ENCODE measurements at regions not wholly inside any gene's neighbourhood (a gene's known extent, or its start where the extent isn't known, plus 50 kb on each side); places are given as distances from the start of the nearest gene placed in this dataset.

GRCh38 chr18:55863391-55863706 lies 275.4 kb upstream of the TCF4 start:
- Histone ChIP-seq H3K9me3 (no peaks in the 10 kb centered on the region), H3K27me3 (replicated peaks in 1 of 2; ENCODE audit: control insufficient read depth in 2 of 2, extremely low read depth in 1 of 2, insufficient read depth in 2 of 2, low read length in 1 of 2) (no peaks in the 10 kb centered on the region), H3K27ac (ENCODE audit: low read length) (no peak overlapping the region), H3K4me1 (ENCODE audit: control insufficient read depth in 1 of 2, extremely low read depth in 1 of 2, insufficient read depth in 2 of 2, low read length in 2 of 2) (no peaks in the 10 kb centered on the region), H3K36me3 (ENCODE audit: control insufficient read depth in 2 of 2, extremely low read depth in 1 of 2, insufficient read depth in 1 of 2, low read length in 1 of 2) (no peaks in the 10 kb centered on the region), H3K4me3 (ENCODE audit: control insufficient read depth in 1 of 2, extremely low read depth in 1 of 2, low read length in 1 of 2) (no peak overlapping the region)
- ChIA-PET POLR2A (no interaction called here), CTCF (no interaction called here)
- H3K9me3 Mint-ChIP-seq: peaks cover 0 to 3% (median 0%) of the 10 kb centered on the region in 3 donors
- no peak for ATAC-seq (replicated peaks in 1 of 4)
- no peak for DNase-seq
- no peak overlapping the region for H3K27ac Mint-ChIP-seq
- no peak overlapping the region for H3K4me3 Mint-ChIP-seq
- peaks cover 0 to 3% of the 10 kb centered on the region in 2 donors for H3K27me3 Mint-ChIP-seq
- H3K36me3 Mint-ChIP-seq: no peaks in the 10 kb centered on the region
- no peaks in the 10 kb centered on the region for H3K4me1 Mint-ChIP-seq
- WGBS (ENCODE audit: insufficient coverage): 70% methylated on average over 2 of the region's 4 CpGs

- no peak overlapping the region for H3K4me3 ChIP-seq (ENCODE audit: control insufficient read depth in 1 of 2, extremely low read depth in 1 of 2, low read length in 1 of 2)
- no peaks in the 10 kb centered on the region for H3K36me3 ChIP-seq (ENCODE audit: control insufficient read depth in 2 of 2, extremely low read depth in 1 of 2, insufficient read depth in 1 of 2, low read length in 1 of 2)
- Mint-ChIP-seq H3K27me3 (peaks cover 0 to 3% of the 10 kb centered on the region in 2 donors), H3K36me3 (no peaks in the 10 kb centered on the region), H3K27ac (no peak overlapping the region), H3K9me3 (peaks cover 0 to 3% (median 0%) of the 10 kb centered on the region in 3 donors), H3K4me3 (no peak overlapping the region), H3K4me1 (no peaks in the 10 kb centered on the region)
- H3K27ac ChIP-seq (ENCODE audit: low read length): no peak overlapping the region
- no peaks in the 10 kb centered on the region for H3K27me3 ChIP-seq (replicated peaks in 1 of 2; ENCODE audit: control insufficient read depth in 2 of 2, extremely low read depth in 1 of 2, insufficient read depth in 2 of 2, low read length in 1 of 2)
- ATAC-seq (replicated peaks in 1 of 4): no peak
- H3K9me3 ChIP-seq: no peaks in the 10 kb centered on the region
- DNase-seq: no peak
- ChIA-PET POLR2A (no interaction called here), CTCF (no interaction called here)
- WGBS (ENCODE audit: insufficient coverage): 96% methylated on average over 19 of the region's 20 CpGs
- H3K4me1 ChIP-seq (ENCODE audit: control insufficient read depth in 1 of 2, extremely low read depth in 1 of 2, insufficient read depth in 2 of 2, low read length in 2 of 2): no peaks in the 10 kb centered on the region
These were observed 274.9 kb upstream of the TCF4 start for GRCh38 chr18:55862693-55863390.

- Mint-ChIP-seq H3K36me3 (no peaks in the 10 kb centered on the region), H3K27me3 (peaks cover 0 to 3% of the 10 kb centered on the region in 2 donors), H3K27ac (no peak overlapping the region), H3K4me1 (no peaks in the 10 kb centered on the region), H3K4me3 (no peak overlapping the region), H3K9me3 (peaks cover 0 to 3% (median 0%) of the 10 kb centered on the region in 3 donors)
- no CpG with 5 or more reads among the region's 6 CpGs for WGBS (ENCODE audit: insufficient coverage)
- H3K27me3 ChIP-seq (replicated peaks in 1 of 2; ENCODE audit: control insufficient read depth in 2 of 2, extremely low read depth in 1 of 2, insufficient read depth in 2 of 2, low read length in 1 of 2): no peaks in the 10 kb centered on the region
- CTCF ChIA-PET: no interaction called here
- DNase-seq (no peak), ATAC-seq (replicated peaks in 1 of 4) (no peak)
- H3K27ac ChIP-seq (ENCODE audit: low read length): no peak overlapping the region
- H3K4me1 ChIP-seq (ENCODE audit: control insufficient read depth in 1 of 2, extremely low read depth in 1 of 2, insufficient read depth in 2 of 2, low read length in 2 of 2): no peaks in the 10 kb centered on the region
- no peaks in the 10 kb centered on the region for H3K9me3 ChIP-seq
- no peak overlapping the region for H3K4me3 ChIP-seq (ENCODE audit: control insufficient read depth in 1 of 2, extremely low read depth in 1 of 2, low read length in 1 of 2)
- POLR2A ChIA-PET: no interaction called here
- no peaks in the 10 kb centered on the region for H3K36me3 ChIP-seq (ENCODE audit: control insufficient read depth in 2 of 2, extremely low read depth in 1 of 2, insufficient read depth in 1 of 2, low read length in 1 of 2)
These were observed 273.3 kb upstream of the TCF4 start for GRCh38 chr18:55861266-55861665.

- H3K4me1 Mint-ChIP-seq: no peaks in the 10 kb centered on the region
- H3K4me1 ChIP-seq (ENCODE audit: control insufficient read depth in 1 of 2, extremely low read depth in 1 of 2, insufficient read depth in 2 of 2, low read length in 2 of 2): no peaks in the 10 kb centered on the region
These were observed 270.9 kb upstream of the TCF4 start for GRCh38 chr18:55858661-55859515.

GRCh38 chr18:55857956-55858355 lies 270.0 kb upstream of the TCF4 start:
- 41% methylated on average over 5 of the region's 7 CpGs for WGBS (ENCODE audit: insufficient coverage)
- CTCF ChIA-PET: no interaction called here
- ATAC-seq (replicated peaks in 1 of 4): no peak

More at GRCh38 chr18:55858661-55859515, 270.9 kb upstream of the TCF4 start:
- ChIA-PET CTCF (no interaction called here), POLR2A (no interaction called here)
- no peaks in the 10 kb centered on the region for H3K36me3 Mint-ChIP-seq
- ATAC-seq (replicated peaks in 1 of 4) (no peak), DNase-seq (no peak)
- WGBS (ENCODE audit: insufficient coverage): 77% methylated on average over 6 of the region's 17 CpGs
- Histone ChIP-seq H3K36me3 (ENCODE audit: control insufficient read depth in 2 of 2, extremely low read depth in 1 of 2, insufficient read depth in 1 of 2, low read length in 1 of 2) (no peaks in the 10 kb centered on the region), H3K27ac (ENCODE audit: low read length) (no peak overlapping the region), H3K27me3 (replicated peaks in 1 of 2; ENCODE audit: control insufficient read depth in 2 of 2, extremely low read depth in 1 of 2, insufficient read depth in 2 of 2, low read length in 1 of 2) (no peaks in the 10 kb centered on the region), H3K4me3 (ENCODE audit: control insufficient read depth in 1 of 2, extremely low read depth in 1 of 2, low read length in 1 of 2) (no peak overlapping the region), H3K9me3 (no peaks in the 10 kb centered on the region)
- H3K27ac Mint-ChIP-seq: no peak overlapping the region
- H3K9me3 Mint-ChIP-seq: peaks cover 0 to 12% (median 3%) of the 10 kb centered on the region in 3 donors
- peaks cover 0 to 3% of the 10 kb centered on the region in 2 donors for H3K27me3 Mint-ChIP-seq
- H3K4me3 Mint-ChIP-seq: no peak overlapping the region

GRCh38 chr18:55857409-55857808 lies 269.4 kb upstream of the TCF4 start:
- no peaks in the 10 kb centered on the region for H3K4me1 Mint-ChIP-seq
- DNase-seq: no peak
- H3K27ac Mint-ChIP-seq: no peak overlapping the region
- ChIA-PET POLR2A (no interaction called here), CTCF (no interaction called here)
- Histone ChIP-seq H3K27ac (ENCODE audit: low read length) (no peak overlapping the region), H3K36me3 (ENCODE audit: control insufficient read depth in 2 of 2, extremely low read depth in 1 of 2, insufficient read depth in 1 of 2, low read length in 1 of 2) (no peaks in the 10 kb centered on the region), H3K4me3 (ENCODE audit: control insufficient read depth in 1 of 2, extremely low read depth in 1 of 2, low read length in 1 of 2) (no peak overlapping the region), H3K27me3 (replicated peaks in 1 of 2; ENCODE audit: control insufficient read depth in 2 of 2, extremely low read depth in 1 of 2, insufficient read depth in 2 of 2, low read length in 1 of 2) (no peaks in the 10 kb centered on the region), H3K9me3 (no peaks in the 10 kb centered on the region), H3K4me1 (ENCODE audit: control insufficient read depth in 1 of 2, extremely low read depth in 1 of 2, insufficient read depth in 2 of 2, low read length in 2 of 2) (no peaks in the 10 kb centered on the region)
- 60% methylated on average over 1 of the region's 2 CpGs for WGBS (ENCODE audit: insufficient coverage)
- ATAC-seq (replicated peaks in 1 of 4): no peak
- no peak overlapping the region for H3K4me3 Mint-ChIP-seq
- H3K9me3 Mint-ChIP-seq: peaks cover 0 to 8% (median 3%) of the 10 kb centered on the region in 3 donors
- peaks cover 0 to 3% of the 10 kb centered on the region in 2 donors for H3K27me3 Mint-ChIP-seq
- no peaks in the 10 kb centered on the region for H3K36me3 Mint-ChIP-seq

More at GRCh38 chr18:55857956-55858355, 270.0 kb upstream of the TCF4 start:
- Mint-ChIP-seq H3K4me1 (no peaks in the 10 kb centered on the region), H3K36me3 (no peaks in the 10 kb centered on the region), H3K4me3 (no peak overlapping the region), H3K9me3 (peaks cover 0 to 10% (median 3%) of the 10 kb centered on the region in 3 donors), H3K27ac (no peak overlapping the region), H3K27me3 (peaks cover 0 to 3% of the 10 kb centered on the region in 2 donors)
- POLR2A ChIA-PET: no interaction called here
- Histone ChIP-seq H3K27ac (ENCODE audit: low read length) (no peak overlapping the region), H3K27me3 (replicated peaks in 1 of 2; ENCODE audit: control insufficient read depth in 2 of 2, extremely low read depth in 1 of 2, insufficient read depth in 2 of 2, low read length in 1 of 2) (no peaks in the 10 kb centered on the region), H3K9me3 (no peaks in the 10 kb centered on the region), H3K4me1 (ENCODE audit: control insufficient read depth in 1 of 2, extremely low read depth in 1 of 2, insufficient read depth in 2 of 2, low read length in 2 of 2) (no peaks in the 10 kb centered on the region), H3K36me3 (ENCODE audit: control insufficient read depth in 2 of 2, extremely low read depth in 1 of 2, insufficient read depth in 1 of 2, low read length in 1 of 2) (no peaks in the 10 kb centered on the region), H3K4me3 (ENCODE audit: control insufficient read depth in 1 of 2, extremely low read depth in 1 of 2, low read length in 1 of 2) (no peak overlapping the region)
- no peak for DNase-seq
